H9 (cell line): ENCODE measurements at regions not wholly inside any gene's neighbourhood (a gene's known extent, or its start where the extent isn't known, plus 50 kb on each side); places are given as distances from the start of the nearest gene placed in this dataset.

Experiments
- DNase-seq: peaks from one replicate; pipeline ENCODE4 v3.0.0-alpha.2; 2017
- H2AFZ ChIP-seq: one replicate; pipeline ENCODE4 v1.6.1; 2013; ENCODE audit warnings: mild to moderate bottlenecking, low read length, control low read depth, moderate library complexity
- H2AK5ac ChIP-seq: 2 replicates; pipeline ENCODE4 v1.6.1; 2013; ENCODE audit warnings: low read length, control low read depth, mixed read lengths; ENCODE audit not compliant: insufficient read length
- H2BK120ac ChIP-seq: one replicate; pipeline ENCODE4 v1.6.1; 2013; ENCODE audit warnings: low read depth, mild to moderate bottlenecking, low read length, control low read depth, inconsistent platforms; ENCODE audit not compliant: poor library complexity, severe bottlenecking
- H2BK12ac ChIP-seq: 2 replicates; pipeline ENCODE4 v1.6.1; 2013; ENCODE audit warnings: low read length, control low read depth, mixed read lengths, low read depth; ENCODE audit not compliant: insufficient read length
- H2BK15ac ChIP-seq: 2 replicates; pipeline ENCODE4 v1.6.1; 2013; ENCODE audit warnings: low read depth, low read length, control low read depth
- H2BK20ac ChIP-seq: one replicate; pipeline ENCODE4 v1.6.1; 2013; ENCODE audit warnings: low read depth, mild to moderate bottlenecking, low read length, control low read depth, inconsistent platforms; ENCODE audit not compliant: poor library complexity, severe bottlenecking
- H2BK5ac ChIP-seq: 2 replicates; pipeline ENCODE4 v1.6.1; 2013; ENCODE audit warnings: low read length, control low read depth, mixed read lengths; ENCODE audit not compliant: insufficient read length
- H3K14ac ChIP-seq: 2 replicates; pipeline ENCODE4 v1.6.1; 2013; ENCODE audit warnings: low read length, control low read depth; ENCODE audit not compliant: insufficient read depth
- H3K18ac ChIP-seq: 2 replicates; pipeline ENCODE4 v1.6.1; 2013; ENCODE audit warnings: low read depth, mild to moderate bottlenecking, mixed read lengths, low read length, control low read depth; ENCODE audit not compliant: insufficient read length
- H3K23ac ChIP-seq: 2 replicates; pipeline ENCODE4 v1.6.1; 2013; ENCODE audit warnings: low read length, control low read depth, mixed read lengths, low read depth; ENCODE audit not compliant: insufficient read length
- H3K23me2 ChIP-seq: 2 replicates; pipeline ENCODE4 v1.6.1; 2013; ENCODE audit warnings: low read depth, mild to moderate bottlenecking, mixed read lengths, low read length, control low read depth; ENCODE audit not compliant: insufficient read length, poor library complexity, severe bottlenecking
- H3K27ac ChIP-seq: 2 replicates; pipeline ENCODE4 v1.5.1; 2013; ENCODE audit warnings: low read length, control low read depth, mixed read lengths, low read depth; ENCODE audit not compliant: insufficient read length
- H3K27me3 ChIP-seq: 2 replicates; pipeline ENCODE4 v1.6.1; 2013; ENCODE audit warnings: low read length, control low read depth, inconsistent platforms; ENCODE audit not compliant: insufficient read depth
- H3K4ac ChIP-seq: 2 replicates; pipeline ENCODE4 v1.6.1; 2013; ENCODE audit warnings: low read depth, mild to moderate bottlenecking, control low read depth, inconsistent platforms, low read length, moderate library complexity
- H3K4me1 ChIP-seq: 2 replicates; pipeline ENCODE4 v1.6.1; 2013; ENCODE audit warnings: low read length, control low read depth, inconsistent platforms; ENCODE audit not compliant: insufficient read depth
- H3K4me2 ChIP-seq: 2 replicates; pipeline ENCODE4 v1.6.1; 2013; ENCODE audit warnings: low read length, control low read depth, mixed read lengths; ENCODE audit not compliant: insufficient read length, insufficient read depth
- H3K56ac ChIP-seq: 2 replicates; pipeline ENCODE4 v1.6.1; 2013; ENCODE audit warnings: low read depth, mild to moderate bottlenecking, mixed read lengths, low read length, control low read depth; ENCODE audit not compliant: insufficient read length
- H3K79me1 ChIP-seq: 2 replicates; pipeline ENCODE4 v1.6.1; 2013; ENCODE audit warnings: low read depth, mild to moderate bottlenecking, moderate library complexity, low read length, control low read depth, inconsistent platforms; ENCODE audit not compliant: insufficient read depth, poor library complexity, severe bottlenecking
- H3K79me2 ChIP-seq: 2 replicates; pipeline ENCODE4 v1.6.1; 2013; ENCODE audit warnings: low read length, control low read depth, inconsistent platforms; ENCODE audit not compliant: insufficient read depth
- H3K9ac ChIP-seq: 2 replicates; pipeline ENCODE4 v1.6.1; 2013; ENCODE audit warnings: low read length, control low read depth, mixed read lengths; ENCODE audit not compliant: insufficient read length; ENCODE audit errors: extremely low read depth
- H3K9me3 ChIP-seq: one replicate; pipeline ENCODE4 v1.6.1; 2013; ENCODE audit warnings: low read depth, low read length, inconsistent platforms; ENCODE audit not compliant: control insufficient read depth
- H3T11ph ChIP-seq: one replicate; pipeline ENCODE4 v1.6.1; 2013; ENCODE audit warnings: mild to moderate bottlenecking, low read length, control low read depth, inconsistent platforms
- H4K20me1 ChIP-seq: one replicate; pipeline ENCODE4 v1.6.1; 2013; ENCODE audit not compliant: control insufficient read depth, insufficient read length, insufficient read depth
- H4K5ac ChIP-seq: 2 replicates; pipeline ENCODE4 v1.6.1; 2013; ENCODE audit warnings: low read depth, mild to moderate bottlenecking, mixed read lengths, low read length, control low read depth; ENCODE audit not compliant: insufficient read length
- H4K8ac ChIP-seq: replicated peaks from 2 replicates; pipeline ENCODE4 v1.6.1; 2013; ENCODE audit warnings: low read length, control low read depth, mixed read lengths, low read depth; ENCODE audit not compliant: insufficient read length
- H4K91ac ChIP-seq: 2 replicates; pipeline ENCODE4 v1.6.1; 2013; ENCODE audit warnings: low read depth, mild to moderate bottlenecking, moderate library complexity, mixed read lengths, low read length, control low read depth; ENCODE audit not compliant: insufficient read length
- H3K27ac Mint-ChIP-seq, 3 experiments: 2 replicates in 2 of 3; 3 replicates in 1 of 3; pipeline ENCODE4 v1.8.0; 2020 to 2021; ENCODE audit warnings: mixed read lengths in 3 of 3, mild to moderate bottlenecking in 1 of 3, moderate library complexity in 1 of 3
- H3K27me3 Mint-ChIP-seq: 2 replicates; pipeline ENCODE4 v1.8.0; 2021; ENCODE audit warnings: low read depth, mild to moderate bottlenecking, moderate library complexity, mixed read lengths
- H3K36me3 Mint-ChIP-seq, 3 experiments: 2 replicates in 2 of 3; 3 replicates in 1 of 3; pipeline ENCODE4 v1.8.0; 2020 to 2021; ENCODE audit warnings: low read depth in 3 of 3, mixed read lengths in 3 of 3; ENCODE audit not compliant: insufficient read depth in 1 of 3
- H3K4me1 Mint-ChIP-seq, 2 experiments: 2 replicates each; pipeline ENCODE4 v1.8.0; 2020; ENCODE audit warnings: mixed read lengths in 2 of 2
- H3K4me3 Mint-ChIP-seq, 2 experiments: 2 replicates in 1 of 2; 3 replicates in 1 of 2; pipeline ENCODE4 v1.8.0; 2020 to 2021; ENCODE audit warnings: mild to moderate bottlenecking in 2 of 2, mixed read lengths in 2 of 2, moderate library complexity in 1 of 2
- H3K9me3 Mint-ChIP-seq, 2 experiments: 2 replicates in 1 of 2; 3 replicates in 1 of 2; pipeline ENCODE4 v1.8.0; 2020; ENCODE audit warnings: mild to moderate bottlenecking in 2 of 2, mixed read lengths in 2 of 2, moderate library complexity in 1 of 2
- WGBS: extraction: QIAGEN DNeasy Blood & Tissue Kit; methylation state at CpG from one replicate; pipeline ENCODE4 v1.1.7; 2013; ENCODE audit warnings: missing lambda C conversion rate, low lambda C conversion rate, mixed read lengths; ENCODE audit not compliant: insufficient read length; ENCODE audit errors: extremely low coverage; 5-methylcytosine and 5-hydroxymethylcytosine counted together
- TF ChIP-seq, protein P1 (sequence below): fragments of 200-600 bp; sonication (generic); conservative IDR thresholded peaks from 3 replicates; pipeline ENCODE4 v1.8.0; 2021; ENCODE audit warnings: antibody characterized with exemption, mild to moderate bottlenecking

DNA sequence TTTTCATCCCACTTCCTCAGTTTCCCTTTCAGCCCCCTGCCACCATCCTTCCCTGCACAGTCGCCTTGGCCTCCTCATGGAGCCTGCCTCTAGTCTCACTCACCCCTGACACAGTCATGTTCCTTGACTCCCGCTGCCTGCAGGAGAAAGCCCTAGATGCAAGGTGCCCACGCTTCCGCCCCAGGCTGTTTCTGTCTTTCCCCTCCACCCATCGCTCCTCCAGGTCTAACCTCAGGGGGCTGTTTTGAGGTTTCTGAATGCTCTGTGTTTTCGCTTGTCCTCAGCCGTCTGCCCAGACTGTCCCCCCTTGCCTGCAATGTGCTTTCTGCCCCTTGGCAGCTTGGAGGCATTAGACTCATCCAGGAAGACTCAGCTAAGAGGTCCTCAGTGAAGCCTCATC, 89.9 kb downstream of the EMX2 start:
- Histone ChIP-seq H4K8ac (no peak overlapping the region), H2BK120ac (no peak overlapping the region), H3K56ac (no peak overlapping the region), H3K23ac (no peak overlapping the region), H4K20me1 (no peaks in the 10 kb centered on the region), H3K79me2 (no peaks in the 10 kb centered on the region), H2AK5ac (no peak overlapping the region), H3K9ac (no peak overlapping the region), H3K4ac (no peak overlapping the region), H3K9me3 (no peaks in the 10 kb centered on the region), H3K18ac (no peak overlapping the region), H3K79me1 (no peaks in the 10 kb centered on the region), H2BK20ac (no peak overlapping the region), H3K4me2 (no peak overlapping the region), H3K27ac (no peak overlapping the region), H2BK15ac (no peak overlapping the region), H3K23me2 (no peaks in the 10 kb centered on the region), H3T11ph (no peak overlapping the region), H2BK12ac (no peak overlapping the region), H2BK5ac (no peak overlapping the region), H4K5ac (no peak overlapping the region), H2AFZ (no peak overlapping the region), H3K14ac (no peak overlapping the region; the same call in 1 of the 2 replicates), H3K27me3 (no peaks in the 10 kb centered on the region), H3K4me1 (no peaks in the 10 kb centered on the region), H4K91ac (no peak overlapping the region)
- Mint-ChIP-seq H3K4me1 (no peaks in the 10 kb centered on the region), H3K27me3 (peaks cover 6% of the 10 kb centered on the region), H3K4me3 (no peak overlapping the region), H3K9me3 (no peaks in the 10 kb centered on the region), H3K36me3 (no peaks in the 10 kb centered on the region), H3K27ac (no peak overlapping the region)
- no peak for DNase-seq
- whole genome bisulfite sequencing = no CpG with 5 or more reads among the region's 7 CpGs
- TF ChIP-seq, protein P1, sequence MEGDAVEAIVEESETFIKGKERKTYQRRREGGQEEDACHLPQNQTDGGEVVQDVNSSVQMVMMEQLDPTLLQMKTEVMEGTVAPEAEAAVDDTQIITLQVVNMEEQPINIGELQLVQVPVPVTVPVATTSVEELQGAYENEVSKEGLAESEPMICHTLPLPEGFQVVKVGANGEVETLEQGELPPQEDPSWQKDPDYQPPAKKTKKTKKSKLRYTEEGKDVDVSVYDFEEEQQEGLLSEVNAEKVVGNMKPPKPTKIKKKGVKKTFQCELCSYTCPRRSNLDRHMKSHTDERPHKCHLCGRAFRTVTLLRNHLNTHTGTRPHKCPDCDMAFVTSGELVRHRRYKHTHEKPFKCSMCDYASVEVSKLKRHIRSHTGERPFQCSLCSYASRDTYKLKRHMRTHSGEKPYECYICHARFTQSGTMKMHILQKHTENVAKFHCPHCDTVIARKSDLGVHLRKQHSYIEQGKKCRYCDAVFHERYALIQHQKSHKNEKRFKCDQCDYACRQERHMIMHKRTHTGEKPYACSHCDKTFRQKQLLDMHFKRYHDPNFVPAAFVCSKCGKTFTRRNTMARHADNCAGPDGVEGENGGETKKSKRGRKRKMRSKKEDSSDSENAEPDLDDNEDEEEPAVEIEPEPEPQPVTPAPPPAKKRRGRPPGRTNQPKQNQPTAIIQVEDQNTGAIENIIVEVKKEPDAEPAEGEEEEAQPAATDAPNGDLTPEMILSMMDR = no peak
